Vagina (tissue), 2 donors: ENCODE measurements at regions not wholly inside any gene's neighbourhood (a gene's known extent, or its start where the extent isn't known, plus 50 kb on each side); places are given as distances from the start of the nearest gene placed in this dataset.

Experiments used
- DNase-seq, 2 donors: peaks; one replicate each; pipeline ENCODE4 v3.0.0-alpha.2; 2017; ENCODE audit errors: extremely low spot score in 2 of 2
- H3K27ac ChIP-seq: fragments of 200-600 bp; sonication (generic); one replicate; pipeline ENCODE4 v1.5.1; 2019
- H3K27me3 ChIP-seq: fragments of 200-600 bp; sonication (generic); one replicate; pipeline ENCODE4 v1.5.1; 2019
- H3K36me3 ChIP-seq, 2 donors: fragments of 200-600 bp; sonication (generic); one replicate each; pipeline ENCODE4 v1.5.1; 2017 to 2019
- H3K4me1 ChIP-seq: fragments of 200-600 bp; sonication (generic); one replicate; pipeline ENCODE4 v1.5.1; 2019
- H3K4me3 ChIP-seq, 2 donors: fragments of 200-600 bp; sonication (generic); 1 replicate in 1 of 2; 2 replicates in 1 of 2; pipeline ENCODE4 v1.5.1; 2016 to 2019
- H3K9me3 ChIP-seq: fragments of 200-600 bp; sonication (generic); one replicate; pipeline ENCODE4 v1.5.1; 2019
- POLR2A ChIP-seq, 2 donors: fragments of 450-650 bp; IDR thresholded peaks; one replicate each; pipeline ENCODE4 v1.6.1; 2017; ENCODE audit warnings: antibody characterized with exemption in 2 of 2, mild to moderate bottlenecking in 2 of 2, moderate library complexity in 2 of 2
- POLR2AphosphoS5 ChIP-seq, 2 donors: sonication (generic); formaldehyde crosslinking; IDR thresholded peaks; one replicate each; pipeline ENCODE4 v1.9.0; 2017; ENCODE audit warnings: antibody characterized with exemption in 2 of 2, mild to moderate bottlenecking in 2 of 2, low read depth in 1 of 2; ENCODE audit not compliant: insufficient read depth in 1 of 2
- intact Hi-C: fragments of 100-400 bp; cut with DNase I; formaldehyde crosslinking; loops from one replicate; pipeline ENCODE4 v1.15.1; 2023
- TF ChIP-seq, protein P1 (sequence below), 3 experiments: fragments of 450-650 bp in 2 of 3; fragments of 200-600 bp in 1 of 3; sonication (generic) in 1 of 3; IDR thresholded peaks; one replicate each; pipeline ENCODE4 v1.5.1; 2017 to 2019; ENCODE audit warnings: antibody characterized with exemption in 3 of 3, mild to moderate bottlenecking in 2 of 3, moderate library complexity in 2 of 3

DNA sequence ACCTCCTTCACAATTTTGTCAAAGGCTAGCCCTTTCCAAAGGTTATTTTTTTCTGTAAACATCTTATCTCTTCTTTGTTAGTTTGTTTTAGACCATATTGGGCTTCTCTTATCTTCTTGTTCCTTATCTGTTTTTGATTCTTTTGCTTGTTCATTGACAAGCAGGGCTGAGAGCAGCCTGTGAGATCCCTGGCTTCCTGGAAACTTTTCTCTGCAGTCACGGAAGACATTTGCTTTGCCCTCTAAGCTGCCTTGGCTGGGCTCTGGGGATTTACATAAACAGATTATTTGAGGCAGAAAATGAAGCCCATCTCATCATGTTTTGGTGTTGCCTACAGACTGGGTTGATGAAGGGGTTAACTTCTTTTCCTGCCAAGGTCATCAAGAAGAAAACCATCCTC lies 157.4 kb upstream of the AMOT start:
- no peak for DNase-seq
- Histone ChIP-seq H3K9me3 (no peaks in the 10 kb centered on the region), H3K4me1 (no peaks in the 10 kb centered on the region), H3K36me3 (no peaks in the 10 kb centered on the region), H3K27me3 (no peaks in the 10 kb centered on the region), H3K27ac (no peak overlapping the region), H3K4me3 (no peak overlapping the region)
- intact Hi-C loops = no loop called here
- TF ChIP-seq POLR2A (IDR thresholded peaks at IDR 0.05) = no peak

DNA sequence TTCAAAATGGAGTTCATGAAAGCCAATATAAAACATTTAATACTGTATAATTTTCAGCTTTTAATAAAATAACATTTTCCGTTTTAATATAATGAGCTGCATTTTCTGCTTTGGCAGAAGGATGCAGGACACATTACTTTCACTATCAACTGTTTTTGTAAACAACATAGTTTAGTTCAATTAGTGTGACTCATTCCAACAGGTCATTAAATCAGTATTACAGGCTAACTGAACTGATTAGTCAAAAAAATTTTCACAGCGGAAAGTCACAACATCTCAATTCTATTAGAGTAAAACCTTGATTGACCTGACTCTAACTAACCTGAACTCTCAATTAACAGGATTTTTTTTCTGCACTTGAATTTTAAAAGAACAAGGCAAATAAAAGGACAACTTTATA lies 151.2 kb upstream of the AMOT start:
- Histone ChIP-seq H3K4me1 (no peaks in the 10 kb centered on the region), H3K4me3 (no peak overlapping the region), H3K9me3 (no peaks in the 10 kb centered on the region), H3K36me3 (no peaks in the 10 kb centered on the region), H3K27ac (no peak overlapping the region), H3K27me3 (no peaks in the 10 kb centered on the region)
- intact Hi-C loops = no loop called here
- no peak for DNase-seq
- TF ChIP-seq, protein P1, sequence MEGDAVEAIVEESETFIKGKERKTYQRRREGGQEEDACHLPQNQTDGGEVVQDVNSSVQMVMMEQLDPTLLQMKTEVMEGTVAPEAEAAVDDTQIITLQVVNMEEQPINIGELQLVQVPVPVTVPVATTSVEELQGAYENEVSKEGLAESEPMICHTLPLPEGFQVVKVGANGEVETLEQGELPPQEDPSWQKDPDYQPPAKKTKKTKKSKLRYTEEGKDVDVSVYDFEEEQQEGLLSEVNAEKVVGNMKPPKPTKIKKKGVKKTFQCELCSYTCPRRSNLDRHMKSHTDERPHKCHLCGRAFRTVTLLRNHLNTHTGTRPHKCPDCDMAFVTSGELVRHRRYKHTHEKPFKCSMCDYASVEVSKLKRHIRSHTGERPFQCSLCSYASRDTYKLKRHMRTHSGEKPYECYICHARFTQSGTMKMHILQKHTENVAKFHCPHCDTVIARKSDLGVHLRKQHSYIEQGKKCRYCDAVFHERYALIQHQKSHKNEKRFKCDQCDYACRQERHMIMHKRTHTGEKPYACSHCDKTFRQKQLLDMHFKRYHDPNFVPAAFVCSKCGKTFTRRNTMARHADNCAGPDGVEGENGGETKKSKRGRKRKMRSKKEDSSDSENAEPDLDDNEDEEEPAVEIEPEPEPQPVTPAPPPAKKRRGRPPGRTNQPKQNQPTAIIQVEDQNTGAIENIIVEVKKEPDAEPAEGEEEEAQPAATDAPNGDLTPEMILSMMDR (IDR thresholded peaks at IDR 0.05) = no peak
- no peak for TF ChIP-seq POLR2A (IDR thresholded peaks at IDR 0.05)
- no peak for TF ChIP-seq POLR2AphosphoS5 (IDR thresholded peaks at IDR 0.05; ENCODE audit: insufficient read depth in 1 of 2, low read depth in 1 of 2)

DNA sequence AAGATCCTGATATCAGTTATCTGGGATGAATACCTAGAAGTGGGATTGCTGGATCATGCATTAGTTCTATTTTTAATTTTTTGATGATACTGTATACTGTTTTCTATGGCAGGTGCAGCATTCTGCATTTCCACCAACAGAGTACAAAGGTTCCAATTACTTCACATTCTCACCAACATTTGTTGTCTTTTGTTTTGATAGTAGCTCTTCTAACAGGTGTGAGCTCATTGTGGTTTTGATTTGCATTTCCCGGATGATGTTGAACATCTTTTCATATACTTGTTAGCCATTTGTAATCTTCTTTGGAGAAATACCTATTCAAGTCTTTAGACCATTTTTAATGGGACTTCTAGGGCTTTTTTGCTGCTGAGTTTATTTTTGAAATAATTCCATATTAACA lies 139.2 kb upstream of the AMOT start:
- Histone ChIP-seq H3K36me3 (no peaks in the 10 kb centered on the region), H3K27ac (no peak overlapping the region), H3K4me1 (no peaks in the 10 kb centered on the region), H3K27me3 (no peaks in the 10 kb centered on the region), H3K4me3 (no peak overlapping the region), H3K9me3 (no peaks in the 10 kb centered on the region)
- intact Hi-C loops = no loop called here
- TF ChIP-seq, protein P1 (IDR thresholded peaks at IDR 0.05) = no peak
- TF ChIP-seq POLR2AphosphoS5 (IDR thresholded peaks at IDR 0.05; ENCODE audit: insufficient read depth in 1 of 2, low read depth in 1 of 2) = no peak
- TF ChIP-seq POLR2A (IDR thresholded peaks at IDR 0.05) = no peak
- no peak for DNase-seq

DNA sequence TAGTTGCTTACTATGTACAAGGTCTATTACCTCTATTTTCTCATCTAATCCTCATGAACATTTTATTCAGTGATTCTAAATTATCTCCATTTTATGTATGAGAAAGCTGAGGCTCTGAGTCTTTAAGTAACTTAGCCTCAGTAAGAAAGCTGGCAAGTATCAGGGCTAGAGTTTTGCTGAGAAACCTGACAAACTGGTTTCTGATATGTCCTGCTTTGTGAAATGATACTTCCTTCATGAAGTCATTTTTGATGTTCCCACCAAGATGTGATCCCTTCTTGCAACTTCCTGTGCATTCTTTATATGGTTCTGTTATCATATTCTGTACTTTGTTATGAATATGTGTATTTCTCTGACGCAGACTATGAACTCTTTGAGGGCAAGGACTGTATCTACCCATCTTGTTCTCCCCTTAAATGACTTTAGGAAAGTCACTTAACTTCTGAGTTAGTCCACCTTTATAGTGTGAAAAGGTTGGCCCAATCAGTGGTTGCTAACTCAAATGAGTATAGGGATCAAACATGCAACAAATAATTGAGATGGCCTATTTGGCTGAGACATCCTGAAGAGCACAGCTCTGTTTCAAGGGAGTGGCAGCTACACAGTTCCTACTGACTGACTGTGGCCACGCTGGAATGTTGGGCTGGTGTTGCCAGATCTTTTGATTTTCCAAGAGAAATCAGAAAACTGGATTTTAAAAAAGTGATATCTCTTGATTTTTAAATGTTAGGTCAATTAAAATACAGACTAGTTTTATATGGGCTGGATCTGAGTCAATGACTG lies 127.9 kb upstream of the AMOT start:
- Histone ChIP-seq H3K9me3 (no peaks in the 10 kb centered on the region), H3K36me3 (no peaks in the 10 kb centered on the region), H3K4me3 (no peak overlapping the region), H3K27ac (no peak overlapping the region), H3K27me3 (no peaks in the 10 kb centered on the region), H3K4me1 (no peaks in the 10 kb centered on the region)
- TF ChIP-seq POLR2A (IDR thresholded peaks at IDR 0.05) (no peak), POLR2AphosphoS5 (IDR thresholded peaks at IDR 0.05; ENCODE audit: insufficient read depth in 1 of 2, low read depth in 1 of 2) (no peak)
- TF ChIP-seq, protein P1 (IDR thresholded peaks at IDR 0.05) = no peak
- intact Hi-C loops = no loop called here
- DNase-seq = no peak

DNA sequence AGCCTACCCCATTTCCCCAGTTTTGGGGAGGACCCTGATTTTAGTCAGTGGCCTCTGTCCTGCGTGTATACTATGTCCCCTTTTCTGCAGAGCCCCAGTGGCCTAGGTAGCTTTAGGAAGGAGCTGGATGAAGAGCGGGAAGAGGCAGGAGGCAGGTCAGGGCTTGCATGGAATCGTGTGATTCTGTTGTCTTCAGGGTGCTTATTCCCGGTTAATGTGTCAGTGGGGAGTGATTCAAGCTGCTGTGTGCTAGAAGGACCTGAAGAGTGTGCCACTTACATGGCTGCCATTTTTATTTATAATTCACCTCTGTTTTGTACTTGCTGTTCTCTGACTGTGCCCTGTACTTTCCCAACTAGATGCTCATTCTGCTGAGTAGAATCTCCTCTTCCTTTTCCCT lies 127.3 kb upstream of the AMOT start:
- Histone ChIP-seq H3K4me1 (no peaks in the 10 kb centered on the region), H3K9me3 (no peaks in the 10 kb centered on the region)

More for the DNA sequence above, 127.3 kb upstream of the AMOT start:
- DNase-seq = no peak
- Histone ChIP-seq H3K27me3 (no peaks in the 10 kb centered on the region), H3K27ac (no peak overlapping the region), H3K4me3 (no peak overlapping the region), H3K36me3 (no peaks in the 10 kb centered on the region)
- TF ChIP-seq POLR2A (IDR thresholded peaks at IDR 0.05) (no peak), POLR2AphosphoS5 (IDR thresholded peaks at IDR 0.05; ENCODE audit: insufficient read depth in 1 of 2, low read depth in 1 of 2) (no peak)
- TF ChIP-seq, protein P1 (IDR thresholded peaks at IDR 0.05) = no peak
- intact Hi-C loops = no loop called here
